Body of pancreas (tissue), 4 donors: ENCODE measurements at regions not wholly inside any gene's neighbourhood (a gene's known extent, or its start where the extent isn't known, plus 50 kb on each side); places are given as distances from the start of the nearest gene placed in this dataset.

Experiments
- ATAC-seq: fragments of 150-250 bp; one replicate; pipeline ENCODE4 v1.9.1; 2016
- DNase-seq, 4 donors: peaks; one replicate each; pipeline ENCODE4 v3.0.0-alpha.2; 2019
- H3K27ac ChIP-seq, 4 donors: fragments of 200-600 bp; sonication (generic); 1 replicate in 3 of 4; 2 replicates in 1 of 4; pipeline versions ENCODE4 v1.5.1 to v1.6.1; 2016 to 2019; ENCODE audit warnings: mild to moderate bottlenecking in 1 of 4, mixed read lengths in 1 of 4, moderate library complexity in 1 of 4
- H3K27me3 ChIP-seq, 2 donors: fragments of 200-600 bp; sonication (generic); one replicate each; pipeline ENCODE4 v1.6.0; 2016; ENCODE audit warnings: mild to moderate bottlenecking in 1 of 2
- H3K36me3 ChIP-seq, 2 donors: fragments of 200-600 bp; sonication (generic); replicated peaks in 1 of 2; 2 replicates each; pipeline ENCODE4 v1.5.1; 2016; ENCODE audit warnings: low read depth in 2 of 2; ENCODE audit not compliant: insufficient read depth in 1 of 2
- H3K4me1 ChIP-seq: fragments of 200-600 bp; sonication (generic); one replicate; pipeline ENCODE4 v1.6.0; 2016
- H3K4me3 ChIP-seq, 2 donors: fragments of 200-600 bp; sonication (generic); 1 replicate in 1 of 2; 2 replicates in 1 of 2; pipeline ENCODE4 v1.5.1; 2016 to 2019
- H3K9me3 ChIP-seq, 3 donors: fragments of 200-600 bp; sonication (generic); 1 replicate in 2 of 3; 2 replicates in 1 of 3; pipeline ENCODE4 v1.5.1; 2016
- POLR2A ChIP-seq, 3 donors: fragments of 450-650 bp; IDR thresholded peaks; one replicate each; pipeline ENCODE4 v1.6.1; 2016; ENCODE audit warnings: antibody characterized with exemption in 3 of 3, mild to moderate bottlenecking in 2 of 3
- WGBS, 2 donors: methylation state at CpG; one replicate each; pipeline ENCODE4 v1.1.5; 2017; 5-methylcytosine and 5-hydroxymethylcytosine counted together
- intact Hi-C: fragments of 100-400 bp; cut with DNase I; formaldehyde crosslinking; loops from one replicate; pipeline ENCODE4 v1.15.1; 2023
- TF ChIP-seq, protein P1 (sequence below), 7 experiments: fragments of 450-650 bp in 4 of 7; fragments of 200-600 bp in 3 of 7; sonication (generic) in 3 of 7; IDR thresholded peaks; one replicate each; pipeline ENCODE4 v1.5.1; 2016 to 2019; ENCODE audit warnings: antibody characterized with exemption in 7 of 7

GRCh38 chr13:40272776-40273139 is 393.7 kb downstream of the FOXO1 start:
- peaks cover 20% of the 10 kb centered on the region for H3K4me1 ChIP-seq
- 84 to 97% methylated on average over 4 of the region's 4 CpGs for WGBS, 2 donors
- H3K27ac ChIP-seq = peak overlapping the region in 2 of 4 donors; percentile 58 to 65
- H3K9me3 ChIP-seq = no peaks in the 10 kb centered on the region
- no peaks in the 10 kb centered on the region for H3K27me3 ChIP-seq
- no peaks in the 10 kb centered on the region for H3K36me3 ChIP-seq
- no peak overlapping the region for H3K4me3 ChIP-seq
- TF ChIP-seq, protein P1, sequence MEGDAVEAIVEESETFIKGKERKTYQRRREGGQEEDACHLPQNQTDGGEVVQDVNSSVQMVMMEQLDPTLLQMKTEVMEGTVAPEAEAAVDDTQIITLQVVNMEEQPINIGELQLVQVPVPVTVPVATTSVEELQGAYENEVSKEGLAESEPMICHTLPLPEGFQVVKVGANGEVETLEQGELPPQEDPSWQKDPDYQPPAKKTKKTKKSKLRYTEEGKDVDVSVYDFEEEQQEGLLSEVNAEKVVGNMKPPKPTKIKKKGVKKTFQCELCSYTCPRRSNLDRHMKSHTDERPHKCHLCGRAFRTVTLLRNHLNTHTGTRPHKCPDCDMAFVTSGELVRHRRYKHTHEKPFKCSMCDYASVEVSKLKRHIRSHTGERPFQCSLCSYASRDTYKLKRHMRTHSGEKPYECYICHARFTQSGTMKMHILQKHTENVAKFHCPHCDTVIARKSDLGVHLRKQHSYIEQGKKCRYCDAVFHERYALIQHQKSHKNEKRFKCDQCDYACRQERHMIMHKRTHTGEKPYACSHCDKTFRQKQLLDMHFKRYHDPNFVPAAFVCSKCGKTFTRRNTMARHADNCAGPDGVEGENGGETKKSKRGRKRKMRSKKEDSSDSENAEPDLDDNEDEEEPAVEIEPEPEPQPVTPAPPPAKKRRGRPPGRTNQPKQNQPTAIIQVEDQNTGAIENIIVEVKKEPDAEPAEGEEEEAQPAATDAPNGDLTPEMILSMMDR (IDR thresholded peaks at IDR 0.05) = no peak
- no peak for TF ChIP-seq POLR2A (IDR thresholded peaks at IDR 0.05)
- intact Hi-C loops = no loop called here
- no peak for DNase-seq
- ATAC-seq = no peak

DNA sequence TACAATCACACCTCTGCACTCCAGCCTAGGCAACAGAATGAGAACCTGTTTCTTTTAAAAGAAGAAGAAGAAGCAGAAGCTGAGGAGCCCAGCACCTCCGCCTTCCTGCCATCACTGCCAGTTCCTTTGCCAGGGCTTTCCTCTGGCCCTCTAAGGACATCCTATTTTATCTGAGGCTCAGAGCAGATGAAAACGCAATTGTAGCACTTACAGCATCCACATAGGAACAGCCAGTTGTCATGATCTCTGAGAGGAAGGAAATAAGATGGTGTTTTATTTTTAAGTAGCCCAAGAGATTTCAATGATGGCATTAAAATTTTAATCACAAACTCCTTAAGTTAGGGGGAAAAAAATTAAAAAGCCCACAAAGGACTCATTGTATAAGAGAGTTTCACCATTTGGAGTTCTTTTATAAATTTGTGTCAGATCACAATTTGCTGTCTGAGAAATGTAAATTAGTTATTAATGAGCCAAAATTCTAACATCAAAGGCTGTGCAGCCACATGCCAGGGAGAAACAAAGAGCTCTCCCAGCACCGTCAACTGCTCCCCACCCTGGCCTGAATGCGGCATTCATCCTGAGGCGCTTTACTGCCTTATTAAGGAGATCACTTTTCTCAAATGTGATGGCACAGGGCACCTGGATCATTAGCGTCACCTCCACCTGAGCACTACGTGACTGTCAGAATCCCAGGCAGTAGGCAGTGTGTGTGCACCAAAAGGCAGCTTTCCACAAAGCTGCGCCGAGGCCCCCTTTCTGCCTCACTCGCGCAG is 393.0 kb downstream of the FOXO1 start:
- Histone ChIP-seq H3K27me3 (no peaks in the 10 kb centered on the region), H3K9me3 (no peaks in the 10 kb centered on the region), H3K36me3 (no peaks in the 10 kb centered on the region), H3K27ac (peak overlapping the region in 1 of 4 donors; percentile 58), H3K4me1 (peaks cover 20% of the 10 kb centered on the region), H3K4me3 (no peak overlapping the region)
- 87 to 91% methylated on average over 11 of the region's 11 CpGs for WGBS, 2 donors
- no peak for TF ChIP-seq POLR2A (IDR thresholded peaks at IDR 0.05)
- TF ChIP-seq, protein P1 (IDR thresholded peaks at IDR 0.05) = no peak
- no peak for DNase-seq
- intact Hi-C loops = no loop called here
- ATAC-seq = no peak

- Histone ChIP-seq H3K27ac (no peak overlapping the region), H3K9me3 (no peaks in the 10 kb centered on the region), H3K4me1 (peaks cover 20% of the 10 kb centered on the region), H3K36me3 (no peaks in the 10 kb centered on the region), H3K4me3 (no peak overlapping the region), H3K27me3 (no peaks in the 10 kb centered on the region)
- WGBS, 2 donors = 88 to 95% methylated on average over 3 of the region's 3 CpGs
- ATAC-seq (no peak), DNase-seq (no peak)
- TF ChIP-seq, protein P1 (IDR thresholded peaks at IDR 0.05) = no peak
- TF ChIP-seq POLR2A (IDR thresholded peaks at IDR 0.05) = no peak
- intact Hi-C loops = no loop called here
Measured at GRCh38 chr13:40274103-40274502, 392.3 kb downstream of the FOXO1 start.

- Histone ChIP-seq H3K36me3 (no peaks in the 10 kb centered on the region), H3K4me1 (peaks cover 20% of the 10 kb centered on the region), H3K27ac (no peak overlapping the region), H3K27me3 (no peaks in the 10 kb centered on the region), H3K9me3 (no peaks in the 10 kb centered on the region), H3K4me3 (no peak overlapping the region)
- 96 to 98% methylated on average over 4 of the region's 4 CpGs for WGBS, 2 donors
- ATAC-seq (no peak), DNase-seq (no peak)
- intact Hi-C loops = no loop called here
- no peak for TF ChIP-seq POLR2A (IDR thresholded peaks at IDR 0.05)
Measured at GRCh38 chr13:40275155-40275554, 391.3 kb downstream of the FOXO1 start.

DNA sequence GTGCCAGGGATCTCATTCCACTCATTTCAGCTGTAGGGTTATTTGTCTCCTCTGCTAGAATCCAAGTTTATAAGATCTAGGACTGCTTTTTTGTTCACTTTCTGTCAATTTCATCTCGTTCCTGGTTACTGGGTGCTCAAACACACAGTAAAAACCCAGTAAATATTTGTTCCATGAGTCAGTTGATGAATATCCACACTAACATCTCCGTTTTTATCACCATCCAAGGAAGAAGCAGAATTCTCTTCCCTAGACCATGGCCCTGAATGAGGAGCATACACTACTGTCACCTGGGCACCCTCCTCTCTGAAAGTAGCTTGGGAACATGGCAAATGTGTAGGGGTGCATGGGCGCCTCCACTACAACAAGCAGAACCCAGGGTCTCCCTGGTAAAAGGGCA is 390.8 kb downstream of the FOXO1 start:
- ATAC-seq (no peak), DNase-seq (no peak)
- Histone ChIP-seq H3K27ac (no peak overlapping the region), H3K4me1 (peaks cover 20% of the 10 kb centered on the region), H3K9me3 (no peaks in the 10 kb centered on the region), H3K36me3 (no peaks in the 10 kb centered on the region), H3K4me3 (no peak overlapping the region), H3K27me3 (no peaks in the 10 kb centered on the region)
- intact Hi-C loops = no loop called here
- no peak for TF ChIP-seq POLR2A (IDR thresholded peaks at IDR 0.05)
- TF ChIP-seq, protein P1 (IDR thresholded peaks at IDR 0.05) = no peak
- 79 to 93% methylated on average over 3 of the region's 3 CpGs for WGBS, 2 donors
